GM18519 (cell line): ENCODE measurements at regions not wholly inside any gene's neighbourhood (a gene's known extent, or its start where the extent isn't known, plus 50 kb on each side); places are given as distances from the start of the nearest gene placed in this dataset.
"Not testable (repeated sequence)": the region's sequence is repeated elsewhere in the genome, so short reads cannot be mapped to it uniquely, and the experiment has no call there.

Experiments
- ATAC-seq: cut with Tn5 transposase; IDR thresholded peaks from one replicate; pipeline ENCODE4 v1.9.1; 2021; ENCODE audit warnings: mild to moderate bottlenecking, moderate library complexity; ENCODE audit not compliant: unreplicated experiment, low FRiP score

- ATAC-seq: no peak
These were observed 631.5 kb upstream of the NRP1 start for GRCh38 chr10:33965795-33966581.

DNA sequence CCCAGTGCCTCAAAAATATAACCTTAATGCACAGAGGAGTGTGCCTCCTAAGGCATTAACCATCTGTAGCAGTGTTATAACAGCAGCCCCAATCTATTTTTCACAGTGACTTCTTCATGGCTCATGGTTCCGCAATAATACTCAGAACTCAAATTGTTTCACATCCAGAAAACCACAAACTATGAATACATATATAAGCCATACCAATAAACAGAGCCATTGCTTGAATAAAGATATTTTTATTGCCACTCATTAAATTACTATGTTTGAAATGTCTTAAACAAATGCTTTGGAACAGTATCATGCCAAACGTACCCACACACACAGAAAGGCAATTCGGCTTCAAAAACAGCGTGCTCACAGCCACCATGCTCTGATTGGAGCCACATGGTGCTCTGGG is 629.3 kb upstream of the NRP1 start:
- ATAC-seq: no peak

DNA sequence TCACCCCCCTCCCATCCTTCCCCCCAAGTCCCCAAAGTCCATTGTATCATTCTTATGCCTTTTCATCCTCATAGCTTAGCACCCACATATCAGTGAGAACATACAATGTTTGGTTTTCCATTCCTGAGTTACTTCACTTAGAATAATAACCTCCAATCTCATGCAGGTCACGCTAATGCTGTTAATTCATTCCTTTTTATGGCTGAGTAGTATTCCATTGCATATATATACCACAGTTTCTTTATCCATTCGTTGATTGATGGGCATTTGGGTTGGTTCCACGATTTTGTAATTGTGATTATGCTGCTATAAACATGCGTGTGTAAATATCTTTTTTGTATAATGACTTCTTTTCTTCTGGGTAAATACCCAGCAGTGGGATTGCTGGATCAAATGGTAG is 621.9 kb upstream of the NRP1 start:
- ATAC-seq: not testable (repeated sequence)

DNA sequence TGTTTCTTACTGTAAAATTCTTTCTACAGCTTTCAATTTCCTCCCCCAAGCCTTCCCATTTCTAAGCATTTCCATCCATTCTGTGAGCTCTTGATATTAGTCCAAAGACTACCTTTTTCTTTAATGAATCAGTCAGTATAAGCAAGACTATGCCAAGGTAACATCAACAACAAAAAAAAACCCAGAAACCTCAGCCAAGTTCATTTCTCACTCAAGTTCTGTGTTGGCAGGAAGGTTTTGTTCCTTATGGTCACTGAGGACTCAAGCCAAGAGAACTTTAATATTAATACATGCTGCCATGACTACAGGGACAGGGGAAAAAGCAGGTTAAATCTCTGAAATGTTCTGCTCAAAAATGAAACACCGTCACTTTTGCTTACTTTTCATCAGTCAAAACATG is 621.2 kb upstream of the NRP1 start:
- ATAC-seq: no peak

- no peak for ATAC-seq
These were observed 618.4 kb upstream of the NRP1 start for GRCh38 chr10:33952692-33953360.

GRCh38 chr10:33950206-33950605 is 615.7 kb upstream of the NRP1 start:
- ATAC-seq: no peak

DNA sequence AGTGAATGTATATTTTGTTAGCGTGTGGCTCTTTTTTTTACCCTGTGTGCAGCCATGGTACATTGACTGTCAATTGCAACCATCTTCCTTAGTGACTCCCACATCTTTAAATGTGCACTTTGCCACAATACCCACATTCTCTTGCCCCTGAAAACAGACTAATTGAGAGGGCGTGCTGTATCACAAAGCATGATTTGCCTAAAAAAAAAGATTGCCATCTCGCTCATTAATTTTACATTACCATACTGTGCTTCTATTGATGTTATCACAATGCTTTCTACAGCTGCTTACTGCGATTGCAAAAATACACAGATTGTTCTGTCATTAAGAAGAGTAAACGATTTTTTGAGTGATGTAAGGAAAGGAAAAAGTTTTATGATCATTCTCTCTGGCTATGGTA is 613.1 kb upstream of the NRP1 start:
- ATAC-seq: no peak

- ATAC-seq: no peak
These were observed 610.6 kb upstream of the NRP1 start for GRCh38 chr10:33945051-33945450.

DNA sequence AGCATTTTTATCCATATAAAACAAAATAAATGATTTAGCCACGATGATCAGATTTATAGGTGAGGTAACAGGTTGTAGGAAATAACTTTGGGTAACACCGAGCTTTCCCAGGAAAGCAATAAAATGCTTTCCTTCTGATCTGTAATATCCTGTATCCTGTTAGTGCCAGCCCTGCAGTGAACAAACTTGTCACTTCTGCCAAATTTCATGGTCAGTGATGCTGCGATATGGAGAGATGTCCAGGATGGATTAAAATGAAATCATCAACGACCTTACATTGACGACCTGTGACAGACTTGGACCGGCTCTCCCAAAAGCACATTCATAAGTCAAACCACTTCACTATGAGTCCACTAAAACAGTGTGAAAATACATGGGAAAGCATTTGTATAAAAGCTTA is 608.0 kb upstream of the NRP1 start:
- ATAC-seq: no peak

GRCh38 chr10:33939892-33940291 is 605.4 kb upstream of the NRP1 start:
- ATAC-seq: no peak

DNA sequence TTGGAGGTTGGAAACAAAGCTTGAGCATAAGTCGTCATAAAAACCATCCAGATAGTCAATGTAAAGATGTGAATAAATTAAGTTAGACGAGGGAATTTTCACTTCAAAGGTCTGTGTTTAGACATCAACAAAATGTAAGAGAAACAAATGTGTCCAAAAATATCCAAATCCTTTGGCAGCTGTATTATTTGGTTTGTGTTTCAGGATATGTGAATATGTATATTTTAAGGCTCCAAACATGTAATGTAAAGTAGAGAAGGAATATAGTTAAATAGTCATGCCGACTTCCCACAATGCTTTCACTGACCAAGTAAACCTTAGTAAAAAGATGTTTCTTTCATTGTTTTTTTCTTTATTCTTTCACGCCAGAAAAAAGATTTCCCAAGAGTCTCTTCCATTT is 604.9 kb upstream of the NRP1 start:
- ATAC-seq: no peak

DNA sequence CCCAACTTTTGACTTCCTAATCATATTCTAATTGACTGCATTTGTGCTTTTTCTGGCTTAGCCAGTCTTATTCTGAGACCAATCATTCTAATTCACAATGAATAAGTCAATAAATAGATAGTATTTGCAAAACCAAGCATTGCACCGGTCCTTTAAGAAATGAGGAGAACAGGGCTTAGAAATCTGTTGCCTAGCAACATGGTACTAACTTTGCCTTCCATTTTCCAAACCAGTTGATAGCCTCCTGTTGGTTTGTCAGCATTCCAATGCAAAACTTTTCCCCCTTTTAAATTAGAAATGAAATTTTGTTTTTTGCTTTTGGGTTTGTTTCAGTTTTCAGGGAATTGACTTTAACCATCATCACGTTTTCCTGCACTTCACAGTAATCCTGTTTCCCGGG is 603.5 kb upstream of the NRP1 start:
- no peak for ATAC-seq

GRCh38 chr10:33937036-33937730 is 602.7 kb upstream of the NRP1 start:
- ATAC-seq: no peak

- ATAC-seq: no peak
These were observed 600.9 kb upstream of the NRP1 start for GRCh38 chr10:33935350-33935749.

- no peak for ATAC-seq
These were observed 595.6 kb upstream of the NRP1 start for GRCh38 chr10:33930079-33930478.

- ATAC-seq: no peak
These were observed 592.9 kb upstream of the NRP1 start for GRCh38 chr10:33927347-33927746.

DNA sequence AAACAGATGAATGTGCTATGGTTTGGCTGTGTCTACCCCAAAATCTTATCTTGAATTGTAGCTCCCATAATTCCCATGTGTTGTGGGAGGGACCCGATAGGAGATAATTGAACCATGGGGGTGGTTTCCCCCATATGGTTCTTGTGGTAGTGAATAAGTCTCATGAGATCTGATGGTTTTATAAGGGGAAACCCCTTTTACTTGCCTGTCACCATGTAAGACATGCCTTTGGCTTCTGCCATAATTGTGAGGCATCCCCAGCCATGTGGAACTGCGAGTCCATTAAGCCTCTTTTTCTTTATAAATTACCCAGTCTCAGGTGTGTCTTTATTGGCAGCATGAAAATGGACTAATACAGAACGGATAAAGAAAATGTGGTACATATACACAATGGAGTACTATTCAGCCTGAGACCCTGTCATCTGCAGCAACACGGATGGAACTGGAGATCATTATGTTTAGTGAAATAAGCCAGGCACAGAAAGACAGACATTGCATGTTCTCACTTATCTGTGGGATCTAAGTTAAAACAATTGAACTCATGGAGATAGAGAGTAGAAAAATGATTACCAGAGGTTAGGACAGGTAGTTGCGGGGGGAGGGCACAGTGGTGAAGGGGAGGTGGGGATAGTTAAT is 587.6 kb upstream of the NRP1 start:
- ATAC-seq: no peak

DNA sequence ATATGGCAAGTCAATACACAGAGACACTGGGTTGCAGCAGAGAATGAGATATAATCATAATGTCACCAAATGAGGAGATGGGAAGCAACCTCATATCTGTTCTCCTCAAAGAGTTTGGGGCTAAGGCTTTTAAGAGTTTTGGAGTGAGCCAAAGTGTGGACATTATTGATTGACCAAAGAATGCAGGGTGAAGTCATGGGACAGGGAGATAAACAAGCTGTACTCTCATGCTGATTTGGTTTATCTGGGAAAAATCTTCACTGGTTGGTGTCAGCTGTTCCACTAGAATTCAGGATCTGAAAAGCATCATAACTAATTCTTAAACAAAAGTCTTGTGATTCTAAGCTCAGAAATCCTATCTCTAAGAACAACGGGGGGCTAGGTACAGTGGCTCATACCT is 585.9 kb upstream of the NRP1 start:
- no peak for ATAC-seq

- no peak for ATAC-seq
These were observed 584.8 kb upstream of the NRP1 start for GRCh38 chr10:33919244-33919643.

DNA sequence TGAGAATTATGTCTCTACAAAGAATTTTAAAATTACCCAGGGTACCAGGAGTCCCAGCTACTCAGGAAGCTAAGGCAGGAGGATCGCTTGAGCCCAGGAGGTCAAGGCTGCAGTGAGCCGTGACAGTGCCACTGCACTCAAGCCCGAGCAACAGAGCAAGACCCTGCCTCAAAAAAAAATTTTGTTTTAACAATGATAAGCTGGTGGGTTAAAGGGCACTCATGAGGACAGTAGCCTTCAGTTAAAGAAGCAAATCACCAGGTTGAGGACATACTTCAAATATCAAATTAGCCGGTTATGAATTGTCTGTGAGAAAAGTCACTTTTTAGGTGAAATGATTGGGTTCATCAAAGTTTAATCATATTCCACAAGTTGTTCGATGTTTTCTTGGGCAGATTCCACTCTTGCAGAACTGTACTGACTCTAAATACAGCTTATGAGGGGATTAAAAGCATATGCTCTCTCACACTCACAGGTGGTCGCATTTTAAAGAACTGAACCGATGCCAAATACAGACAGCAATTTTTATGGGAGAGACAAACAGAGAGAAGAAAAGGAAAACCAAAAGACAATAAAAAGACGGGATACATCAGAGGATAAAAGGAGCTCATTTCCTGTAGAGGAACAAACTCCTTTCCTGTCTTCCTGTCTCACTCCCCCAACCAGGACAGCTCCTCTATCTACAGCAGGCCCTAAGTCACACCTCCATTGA is 582.8 kb upstream of the NRP1 start:
- no peak for ATAC-seq

DNA sequence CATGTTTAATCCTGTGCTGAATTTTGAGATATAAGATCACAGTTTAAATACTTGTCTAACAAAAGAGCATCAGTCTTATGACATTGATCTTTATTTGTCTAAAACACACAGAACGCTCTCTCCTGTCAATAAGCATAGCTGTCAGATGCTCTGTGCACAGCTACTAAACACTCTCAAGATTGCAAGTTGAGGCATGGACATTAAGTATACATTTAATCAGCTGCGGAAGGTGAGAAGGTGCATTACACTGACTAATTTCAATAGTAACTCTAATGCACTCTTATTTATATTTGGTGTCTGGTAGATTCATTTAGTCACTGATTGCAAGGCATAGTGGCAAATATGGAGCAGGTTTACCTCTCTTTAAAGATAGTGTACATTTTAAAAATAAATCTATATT is 580.3 kb upstream of the NRP1 start:
- ATAC-seq: no peak
